ENCODE measurements at regions not wholly inside any gene's neighbourhood (a gene's known extent, or its start where the extent isn't known, plus 50 kb on each side); places are given as distances from the start of the nearest gene placed in this dataset.

- TF ChIP-seq CTCF (conservative IDR thresholded peaks at IDR 0.05; ENCODE audit: low read depth in 2 of 2) (no peak), POLR2AphosphoS5 (IDR thresholded peaks at IDR 0.05; ENCODE audit: low read depth) (no peak), EZH2 (IDR thresholded peaks at IDR 0.05; ENCODE audit: low read depth, unreplicated experiment) (no peak), EZH2phosphoT487 (IDR thresholded peaks at IDR 0.05; ENCODE audit: unreplicated experiment) (no peak), CREB1 (CRISPR knock-in tag; IDR thresholded peaks at IDR 0.05; ENCODE audit: low read depth) (no peak), STAT1 (IDR thresholded peaks at IDR 0.05; ENCODE audit: unreplicated experiment) (no peak), ZNF462 (CRISPR knock-in tag; IDR thresholded peaks at IDR 0.05) (no peak), REST (IDR thresholded peaks at IDR 0.05; ENCODE audit: unreplicated experiment) (no peak), JUNB (IDR thresholded peaks at IDR 0.05; ENCODE audit: unreplicated experiment) (no peak), ZNF331 (CRISPR knock-in tag; IDR thresholded peaks at IDR 0.05; ENCODE audit: low read depth) (no peak), NANOG (IDR thresholded peaks at IDR 0.05; ENCODE audit: borderline replicate concordance) (no peak), ETS1 (IDR thresholded peaks at IDR 0.05) (no peak), ZNF114 (CRISPR knock-in tag; IDR thresholded peaks at IDR 0.05) (no peak)
These were observed 648.3 kb downstream of the TNS3 start for GRCh38 chr7:46933596-46933995.
